GM21619 (cell line): ENCODE measurements at regions not wholly inside any gene's neighbourhood (a gene's known extent, or its start where the extent isn't known, plus 50 kb on each side); places are given as distances from the start of the nearest gene placed in this dataset.
"Not testable (repeated sequence)": the region's sequence is repeated elsewhere in the genome, so short reads cannot be mapped to it uniquely, and the experiment has no call there.

Experiments used
- ATAC-seq: cut with Tn5 transposase; IDR thresholded peaks from one replicate; pipeline ENCODE4 v1.9.1; 2021; ENCODE audit not compliant: unreplicated experiment

DNA sequence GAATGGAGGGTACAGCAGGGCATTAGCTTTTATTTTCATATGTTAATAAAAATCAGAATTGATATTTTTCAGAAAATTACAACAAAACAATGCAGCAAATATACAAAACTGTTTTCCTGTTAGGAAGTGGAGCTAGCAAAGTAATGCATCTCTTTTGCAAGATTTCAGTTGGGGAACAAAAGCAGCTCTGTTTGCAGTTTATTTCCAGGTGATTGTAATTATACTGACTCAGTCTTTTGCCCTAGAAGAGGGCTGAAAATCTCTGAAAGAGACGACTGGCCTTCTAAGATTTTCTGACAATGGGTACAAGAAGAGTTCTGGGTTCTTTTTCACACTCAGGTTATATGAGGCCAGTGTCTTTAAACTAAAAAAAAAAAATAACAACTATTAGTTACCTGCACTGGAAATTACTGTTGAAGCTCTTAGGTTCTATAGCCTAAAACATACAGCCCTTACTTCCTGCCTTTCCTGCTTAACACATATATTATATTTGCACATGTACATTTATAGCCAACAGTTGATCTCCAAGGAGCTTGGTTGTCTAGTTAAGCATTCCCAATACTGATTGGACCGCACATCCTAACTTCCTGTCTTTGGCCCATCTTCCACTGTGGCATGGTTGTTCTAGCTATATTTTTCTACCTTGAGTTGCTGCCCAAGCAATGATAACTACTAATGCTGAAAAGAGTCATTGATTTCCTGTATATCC is 199.1 kb upstream of the KRR1 start:
- ATAC-seq = no peak

- no peak for ATAC-seq
Observed at GRCh38 chr12:75709503-75709902, 198.1 kb upstream of the KRR1 start.

- ATAC-seq = no peak
Observed at GRCh38 chr12:75708802-75709201, 197.4 kb upstream of the KRR1 start.

- ATAC-seq = no peak
Observed at GRCh38 chr12:75707983-75708382, 196.6 kb upstream of the KRR1 start.

DNA sequence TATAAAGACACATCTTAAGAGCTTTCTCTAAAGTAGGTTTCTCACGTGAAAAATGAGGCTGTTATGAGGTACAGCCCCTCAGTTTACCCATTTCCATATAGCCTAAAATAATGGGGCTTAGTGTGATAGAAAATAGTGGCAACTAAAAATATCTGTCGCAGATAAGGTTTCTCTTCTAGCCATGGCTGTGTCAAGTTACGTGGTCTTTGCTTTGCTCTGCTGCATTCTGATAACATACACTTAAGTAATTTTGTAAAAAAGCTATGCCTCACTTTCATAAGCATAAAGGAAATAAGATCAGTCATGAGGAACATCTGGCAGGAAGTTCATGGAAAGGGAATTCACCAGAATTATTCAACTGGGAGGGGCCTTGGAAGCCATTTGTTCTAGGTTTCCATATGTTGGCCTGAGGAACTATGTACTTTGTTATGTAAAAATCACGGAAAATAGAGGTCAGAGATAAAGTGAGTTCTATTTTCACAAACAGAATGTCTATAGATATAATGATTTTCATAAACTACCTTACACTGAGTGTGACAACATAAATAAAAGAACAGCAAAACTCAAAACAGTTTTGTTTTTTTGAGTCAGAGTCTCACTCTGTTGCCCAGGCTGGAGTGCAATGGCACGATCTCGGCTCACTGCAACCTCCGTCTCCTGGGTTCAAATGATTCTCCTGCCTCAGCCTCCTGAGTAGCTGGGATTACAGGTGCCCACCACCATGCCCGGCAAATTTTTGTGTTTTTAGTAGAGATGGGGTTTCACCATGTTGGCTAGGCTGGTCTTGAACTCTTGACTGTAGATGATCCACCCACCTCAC is 195.6 kb upstream of the KRR1 start:
- no peak for ATAC-seq

- ATAC-seq = no peak
Observed at GRCh38 chr12:75705749-75706711, 194.6 kb upstream of the KRR1 start.

- no peak for ATAC-seq
Observed at GRCh38 chr12:75704664-75705063, 193.3 kb upstream of the KRR1 start.

- ATAC-seq = no peak
Observed at GRCh38 chr12:75704208-75704607, 192.8 kb upstream of the KRR1 start.

GRCh38 chr12:75703131-75703530 is 191.7 kb upstream of the KRR1 start:
- no peak for ATAC-seq

DNA sequence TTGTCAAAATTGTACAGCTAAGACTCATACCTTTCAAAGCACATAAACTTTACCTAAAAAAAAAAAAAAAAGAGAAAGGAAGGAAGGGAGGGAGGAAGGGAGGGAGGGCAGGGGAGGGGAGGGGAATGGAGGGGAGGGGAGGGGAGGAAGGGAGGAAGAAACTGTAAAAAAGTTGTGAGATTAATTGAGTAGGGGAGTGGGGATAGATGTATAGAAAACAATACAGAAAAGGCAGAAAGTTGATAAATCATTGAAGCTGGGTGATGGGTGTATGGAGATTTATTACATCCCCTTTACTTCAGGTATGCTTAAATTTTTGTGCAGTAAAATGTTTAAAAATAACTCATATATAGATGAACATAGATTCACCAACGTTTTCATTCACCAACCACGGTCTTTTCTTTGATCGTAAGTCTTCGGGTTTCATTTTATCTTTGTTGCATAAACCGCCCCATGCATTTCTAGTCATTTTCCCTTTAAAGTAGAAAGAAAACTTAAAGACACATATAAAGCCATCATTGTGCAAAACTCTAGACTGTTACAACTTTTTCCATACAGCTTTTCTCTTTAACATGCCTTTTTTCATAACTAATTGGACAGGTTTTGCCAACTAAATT is 191.2 kb upstream of the KRR1 start:
- no peak for ATAC-seq

DNA sequence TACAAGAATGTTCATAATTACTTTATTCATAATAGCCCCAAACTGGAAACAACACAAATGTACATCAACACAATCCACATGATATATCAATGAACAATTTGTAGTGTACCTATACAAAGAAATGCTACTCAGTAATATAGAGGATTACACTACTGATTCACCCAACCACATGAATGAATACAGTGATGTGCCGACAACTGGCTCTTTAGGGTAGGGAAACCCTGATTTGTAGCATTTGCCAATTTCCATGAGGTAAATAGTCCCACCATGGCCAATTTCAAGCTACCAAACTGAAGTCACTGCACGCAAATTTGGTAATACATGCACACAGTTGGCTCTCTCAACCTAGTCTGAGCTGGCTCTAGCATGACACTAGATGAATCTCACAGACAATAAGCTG is 190.4 kb upstream of the KRR1 start:
- ATAC-seq = no peak

- no peak for ATAC-seq
Observed at GRCh38 chr12:75699728-75700496, 188.5 kb upstream of the KRR1 start.

DNA sequence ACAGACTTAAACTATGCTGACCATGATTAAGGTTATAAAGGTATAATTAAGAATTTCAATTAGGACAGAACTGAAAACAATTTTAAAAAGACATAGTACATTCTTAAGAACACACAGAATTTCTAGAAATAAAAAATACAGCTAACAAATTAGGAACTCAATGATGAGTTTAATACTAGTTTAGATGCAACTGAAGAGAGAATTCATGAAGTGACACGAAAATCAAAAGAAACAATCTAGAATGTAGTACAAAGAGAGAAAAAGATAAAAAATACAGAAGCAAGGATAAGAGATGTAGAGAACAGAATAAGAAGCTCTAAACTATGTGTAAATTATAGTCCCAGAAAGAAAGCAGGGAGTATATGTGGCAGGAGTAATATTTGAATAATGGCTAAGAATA is 187.8 kb upstream of the KRR1 start:
- ATAC-seq = no peak

DNA sequence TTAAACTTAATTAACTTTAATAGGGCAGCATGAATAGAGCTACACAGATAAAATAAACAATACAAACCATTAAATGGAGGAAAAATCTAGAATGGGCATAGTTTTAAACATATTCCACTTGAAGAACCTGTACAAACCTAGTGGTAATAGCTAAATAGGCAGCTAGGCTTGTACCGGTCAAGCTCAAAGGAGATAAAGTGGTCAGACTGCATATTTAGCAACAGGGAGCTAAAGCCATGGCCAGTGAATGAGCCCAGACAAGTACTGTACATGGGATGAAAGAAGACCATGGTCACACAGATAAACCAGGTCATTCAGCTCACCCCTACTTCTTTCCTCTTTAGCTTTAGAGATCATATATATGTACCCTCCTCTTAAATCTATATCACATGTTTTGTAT is 186.6 kb upstream of the KRR1 start:
- no peak for ATAC-seq

- no peak for ATAC-seq
Observed at GRCh38 chr12:75695926-75696325, 184.5 kb upstream of the KRR1 start.

- ATAC-seq = no peak
Observed at GRCh38 chr12:75694534-75695268, 183.3 kb upstream of the KRR1 start.

DNA sequence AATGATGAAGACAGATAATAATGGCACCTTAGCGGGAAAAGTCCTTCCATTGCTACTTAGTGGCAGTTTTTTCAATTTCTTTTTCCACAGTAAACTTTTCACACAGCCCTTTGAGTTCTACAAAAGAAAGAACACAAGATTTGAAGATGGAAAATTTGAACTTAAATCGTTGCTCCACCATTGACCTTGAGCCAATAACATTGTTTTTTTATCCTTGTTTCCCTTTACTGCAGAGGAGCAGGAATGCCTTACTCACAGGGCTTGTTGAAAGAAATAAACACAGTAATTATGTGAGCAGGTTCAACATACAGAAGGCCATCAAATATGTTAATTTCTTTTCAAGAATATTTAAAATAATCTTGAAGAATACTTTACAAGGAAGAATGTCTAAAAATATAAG is 181.5 kb upstream of the KRR1 start:
- no peak for ATAC-seq

GRCh38 chr12:75690296-75690955 is 179.0 kb upstream of the KRR1 start:
- ATAC-seq = no peak

- ATAC-seq = not testable (repeated sequence)
Observed at GRCh38 chr12:75686233-75686632, 174.8 kb upstream of the KRR1 start.
